Trophoblast cell (in vitro differentiated cells and primary cell): ENCODE measurements at regions not wholly inside any gene's neighbourhood (a gene's known extent, or its start where the extent isn't known, plus 50 kb on each side); places are given as distances from the start of the nearest gene placed in this dataset.

Experiments
- DNase-seq, 2 donors: peaks; one replicate each; pipeline ENCODE4 v3.0.0-alpha.2; 2016
- H2AFZ ChIP-seq: 2 replicates; pipeline ENCODE4 v1.6.1; 2013; ENCODE audit warnings: low read length, moderate library complexity, mild to moderate bottlenecking; ENCODE audit not compliant: insufficient read depth, poor library complexity
- H2AK5ac ChIP-seq: 2 replicates; pipeline ENCODE4 v1.6.1; 2013; ENCODE audit warnings: mild to moderate bottlenecking, low read length
- H2BK120ac ChIP-seq: 2 replicates; pipeline ENCODE4 v1.6.1; 2013; ENCODE audit warnings: low read length, mild to moderate bottlenecking, moderate library complexity; ENCODE audit not compliant: insufficient read depth, poor library complexity
- H2BK12ac ChIP-seq: 2 replicates; pipeline ENCODE4 v1.6.1; 2013; ENCODE audit warnings: mild to moderate bottlenecking, low read length, moderate library complexity
- H2BK5ac ChIP-seq: 2 replicates; pipeline ENCODE4 v1.6.1; 2013; ENCODE audit warnings: low read length, low read depth, moderate library complexity, mild to moderate bottlenecking; ENCODE audit not compliant: poor library complexity
- H3K14ac ChIP-seq: 2 replicates; pipeline ENCODE4 v1.6.1; 2013; ENCODE audit warnings: mild to moderate bottlenecking, low read length
- H3K18ac ChIP-seq: 2 replicates; pipeline ENCODE4 v1.6.1; 2013; ENCODE audit warnings: mild to moderate bottlenecking, low read length
- H3K23ac ChIP-seq: 2 replicates; pipeline ENCODE4 v1.6.1; 2013; ENCODE audit warnings: low read length
- H3K27ac ChIP-seq: 2 replicates; pipeline ENCODE4 v1.5.1; 2013; ENCODE audit warnings: low read depth, mild to moderate bottlenecking, inconsistent platforms, low read length, moderate library complexity
- H3K27me3 ChIP-seq: 2 replicates; pipeline ENCODE4 v1.6.1; 2013; ENCODE audit warnings: inconsistent platforms, mild to moderate bottlenecking, low read length, moderate library complexity; ENCODE audit not compliant: insufficient read depth
- H3K36me3 ChIP-seq, 2 experiments: 1 replicate in 1 of 2; 2 replicates in 1 of 2; pipeline ENCODE4 v1.6.1; 2013; ENCODE audit warnings: low read length in 2 of 2, mild to moderate bottlenecking in 2 of 2, moderate library complexity in 1 of 2; ENCODE audit not compliant: insufficient read depth in 2 of 2, control insufficient read depth in 1 of 2
- H3K4ac ChIP-seq: 2 replicates; pipeline ENCODE4 v1.6.1; 2013; ENCODE audit warnings: low read depth, mild to moderate bottlenecking, low read length, moderate library complexity
- H3K4me1 ChIP-seq, 2 experiments: 1 replicate in 1 of 2; 2 replicates in 1 of 2; pipeline ENCODE4 v1.6.1; 2013; ENCODE audit warnings: low read length in 2 of 2, mild to moderate bottlenecking in 2 of 2, moderate library complexity in 1 of 2; ENCODE audit not compliant: insufficient read depth in 2 of 2, control insufficient read depth in 1 of 2
- H3K4me2 ChIP-seq: 2 replicates; pipeline ENCODE4 v1.6.1; 2013; ENCODE audit warnings: inconsistent platforms, mild to moderate bottlenecking, low read length, moderate library complexity
- H3K4me3 ChIP-seq: 2 replicates; pipeline ENCODE4 v1.5.1; 2013; ENCODE audit warnings: mild to moderate bottlenecking, low read depth, low read length, inconsistent platforms
- H3K79me1 ChIP-seq: one replicate; pipeline ENCODE4 v1.6.1; 2013; ENCODE audit warnings: low read length
- H3K79me2 ChIP-seq: 2 replicates; pipeline ENCODE4 v1.6.1; 2013; ENCODE audit warnings: low read length, mild to moderate bottlenecking; ENCODE audit not compliant: control insufficient read depth, insufficient read depth, poor library complexity
- H3K9ac ChIP-seq: 2 replicates; pipeline ENCODE4 v1.6.1; 2013; ENCODE audit warnings: mild to moderate bottlenecking, low read length
- H3K9me3 ChIP-seq: 2 replicates; pipeline ENCODE4 v1.6.1; 2013; ENCODE audit warnings: low read depth, mild to moderate bottlenecking, control low read depth, inconsistent platforms, low read length; ENCODE audit not compliant: insufficient read depth
- H4K12ac ChIP-seq: 2 replicates; pipeline ENCODE4 v1.6.1; 2013; ENCODE audit warnings: low read depth, mild to moderate bottlenecking, low read length, moderate library complexity
- H4K8ac ChIP-seq: 2 replicates; pipeline ENCODE4 v1.6.1; 2013; ENCODE audit warnings: low read depth, mild to moderate bottlenecking, low read length, moderate library complexity
- H4K91ac ChIP-seq: one replicate; pipeline ENCODE4 v1.6.1; 2013; ENCODE audit warnings: low read depth, mild to moderate bottlenecking, low read length, moderate library complexity
- WGBS: extraction: QIAGEN DNeasy Blood & Tissue Kit; methylation state at CpG from one replicate; pipeline ENCODE4 v1.1.7; 2013; ENCODE audit warnings: missing lambda C conversion rate; ENCODE audit not compliant: insufficient read length, insufficient coverage; ENCODE audit errors: extremely low coverage; 5-methylcytosine and 5-hydroxymethylcytosine counted together

DNA sequence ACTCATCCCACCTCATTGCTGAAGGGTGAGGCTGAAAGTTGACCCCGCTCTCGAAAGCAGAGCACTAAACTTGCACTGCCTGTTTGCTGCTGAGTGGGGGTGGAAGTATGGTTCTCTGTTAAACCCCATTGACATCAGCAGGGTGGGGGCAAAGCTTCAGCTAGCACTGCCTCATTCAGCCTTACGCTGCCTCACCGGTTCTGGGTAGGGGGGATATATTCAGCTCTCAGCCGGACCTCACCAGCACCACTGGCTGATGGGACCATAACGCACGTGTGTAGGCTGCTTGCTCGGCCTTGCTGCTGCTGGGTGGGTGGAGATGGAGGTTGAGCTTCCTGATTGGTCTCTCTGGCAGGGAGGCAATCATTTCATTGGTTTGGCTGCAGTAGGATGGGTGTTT lies 265.7 kb upstream of the RTL1 start:
- no peak overlapping the region for H3K27ac ChIP-seq
- no peak overlapping the region for H3K4me3 ChIP-seq
- no peak for DNase-seq
- H2AK5ac ChIP-seq: no peak overlapping the region
- H3K4me1 ChIP-seq: no peaks in the 10 kb centered on the region
- H3K4me2 ChIP-seq: no peak overlapping the region
- H3K36me3 ChIP-seq: no peaks in the 10 kb centered on the region
- H2AFZ ChIP-seq: no peak overlapping the region
- no peaks in the 10 kb centered on the region for H3K9me3 ChIP-seq
- no peak overlapping the region for H4K91ac ChIP-seq
- no peak overlapping the region for H2BK12ac ChIP-seq
- H2BK120ac ChIP-seq: no peak overlapping the region
- WGBS: no CpG with 5 or more reads among the region's 8 CpGs
- no peaks in the 10 kb centered on the region for H3K79me1 ChIP-seq
- H3K4ac ChIP-seq: no peak overlapping the region
- H4K12ac ChIP-seq: no peak overlapping the region
- no peak overlapping the region for H3K23ac ChIP-seq
- no peak overlapping the region for H2BK5ac ChIP-seq
- H4K8ac ChIP-seq: no peak overlapping the region
- no peak overlapping the region for H3K14ac ChIP-seq
- H3K79me2 ChIP-seq: no peaks in the 10 kb centered on the region
- no peak overlapping the region for H3K18ac ChIP-seq
- H3K9ac ChIP-seq: no peak overlapping the region
- H3K27me3 ChIP-seq: no peaks in the 10 kb centered on the region

DNA sequence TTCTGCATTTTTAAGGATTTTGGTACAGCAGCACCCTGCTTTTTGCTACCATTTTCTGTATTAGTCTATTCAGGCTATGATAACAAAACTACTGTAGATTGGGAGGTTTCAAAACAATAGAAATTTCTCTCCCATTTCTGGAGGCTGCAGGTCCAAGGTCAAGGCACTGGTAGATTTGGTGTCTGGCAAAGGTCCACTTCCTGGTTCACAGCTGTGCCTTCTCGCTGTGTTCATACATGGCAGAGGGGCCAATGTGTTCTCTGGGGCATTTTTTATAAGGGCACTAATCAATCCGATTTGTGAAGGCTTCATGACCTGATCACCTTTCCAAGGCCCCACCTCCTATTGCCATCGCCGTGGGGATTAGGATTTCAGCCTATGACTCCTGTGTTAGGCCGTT lies 268.1 kb upstream of the RTL1 start:
- Histone ChIP-seq H4K12ac (no peak overlapping the region), H3K79me1 (no peaks in the 10 kb centered on the region), H2AFZ (no peak overlapping the region), H3K9me3 (peaks cover 3% of the 10 kb centered on the region), H3K18ac (no peak overlapping the region), H3K79me2 (no peaks in the 10 kb centered on the region), H3K4me3 (no peak overlapping the region), H3K4me2 (no peak overlapping the region), H3K9ac (no peak overlapping the region), H2BK5ac (no peak overlapping the region), H3K23ac (no peak overlapping the region), H3K27me3 (no peaks in the 10 kb centered on the region), H3K14ac (no peak overlapping the region), H3K27ac (no peak overlapping the region), H2BK12ac (no peak overlapping the region), H3K36me3 (no peaks in the 10 kb centered on the region), H4K8ac (no peak overlapping the region), H2BK120ac (no peak overlapping the region), H2AK5ac (no peak overlapping the region), H4K91ac (no peak overlapping the region), H3K4ac (no peak overlapping the region), H3K4me1 (no peaks in the 10 kb centered on the region)
- no CpG with 5 or more reads among the region's 5 CpGs for WGBS
- no peak for DNase-seq

DNA sequence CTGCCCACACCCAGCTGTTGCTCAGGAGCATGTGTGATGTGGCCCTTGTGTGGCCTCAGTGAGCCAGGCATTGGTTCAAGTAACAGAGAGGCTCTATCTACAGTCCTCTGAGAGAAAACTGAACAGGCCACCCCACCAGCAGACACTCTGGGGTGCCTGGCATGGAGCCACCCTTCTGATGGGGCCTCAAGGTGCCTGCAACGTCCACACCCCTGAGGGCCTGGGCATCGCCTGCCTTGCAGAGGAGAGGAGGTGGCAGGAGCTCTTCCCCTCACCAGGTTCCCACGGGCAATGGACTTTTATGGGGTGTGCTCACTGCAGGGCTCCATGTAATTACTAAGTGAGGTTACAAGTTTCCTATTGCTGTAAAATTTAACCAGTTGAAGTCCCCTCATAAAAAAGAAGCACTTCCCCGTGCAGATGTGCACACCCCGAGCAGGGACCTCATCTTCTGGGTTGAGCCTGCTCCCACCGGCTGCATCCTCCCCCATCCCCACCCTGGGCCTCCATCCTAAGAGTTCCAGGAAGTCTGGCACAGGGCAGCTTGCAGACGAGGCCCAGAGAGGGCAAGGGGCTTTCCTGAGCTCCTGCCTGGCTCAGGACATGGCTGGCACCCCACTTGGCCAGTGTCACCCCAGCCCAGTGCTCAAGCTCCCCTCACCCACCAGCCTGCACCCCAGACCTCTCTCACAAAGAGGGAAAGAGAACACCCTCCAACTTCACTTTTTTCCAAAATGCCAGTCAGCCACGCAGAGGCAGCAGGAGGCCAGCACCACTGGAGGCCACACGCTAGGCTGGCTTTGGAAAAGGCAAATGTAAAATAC lies 270.4 kb upstream of the RTL1 start:
- H3K27ac ChIP-seq: no peak overlapping the region
- no CpG with 5 or more reads among the region's 9 CpGs for WGBS
- no peak for DNase-seq
- no peak overlapping the region for H4K91ac ChIP-seq
- H3K4me2 ChIP-seq: no peak overlapping the region
- no peak overlapping the region for H2AK5ac ChIP-seq
- no peak overlapping the region for H3K9ac ChIP-seq
- no peak overlapping the region for H3K14ac ChIP-seq
- H3K18ac ChIP-seq: no peak overlapping the region
- no peak overlapping the region for H2BK12ac ChIP-seq
- H3K4me3 ChIP-seq: no peak overlapping the region
- no peaks in the 10 kb centered on the region for H3K79me2 ChIP-seq
- H3K4me1 ChIP-seq: peaks cover 0 to 5% of the 10 kb centered on the region in 2 experiments
- no peak overlapping the region for H4K8ac ChIP-seq
- no peak overlapping the region for H3K4ac ChIP-seq
- H3K27me3 ChIP-seq: no peaks in the 10 kb centered on the region
- no peak overlapping the region for H2AFZ ChIP-seq
- no peak overlapping the region for H2BK120ac ChIP-seq
- no peak overlapping the region for H3K23ac ChIP-seq
- no peak overlapping the region for H2BK5ac ChIP-seq
- H4K12ac ChIP-seq: no peak overlapping the region
- no peaks in the 10 kb centered on the region for H3K36me3 ChIP-seq
- H3K79me1 ChIP-seq: no peaks in the 10 kb centered on the region
- H3K9me3 ChIP-seq: peaks cover 3% of the 10 kb centered on the region

DNA sequence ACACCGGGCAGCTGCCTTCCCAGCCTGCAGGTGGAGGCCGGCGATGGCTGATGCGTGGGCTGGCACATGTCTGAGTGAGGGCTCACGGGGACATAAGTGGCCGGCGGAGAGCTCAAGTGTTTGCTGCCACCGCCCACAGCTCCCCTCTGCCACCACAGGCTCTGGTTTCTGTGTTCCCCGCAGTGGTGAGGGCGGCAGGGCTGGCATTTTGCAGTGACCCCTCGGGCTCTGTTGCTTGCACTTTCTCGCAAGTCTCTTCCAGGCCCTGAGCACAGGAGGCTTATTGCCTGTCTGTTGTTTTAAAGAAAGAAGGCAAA lies 271.0 kb upstream of the RTL1 start:
- DNase-seq: no peak
- H3K27me3 ChIP-seq: no peaks in the 10 kb centered on the region
- WGBS: no CpG with 5 or more reads among the region's 12 CpGs
- H3K4me1 ChIP-seq: peaks cover 0 to 5% of the 10 kb centered on the region in 2 experiments
- no peak overlapping the region for H3K27ac ChIP-seq
- H3K4me2 ChIP-seq: no peak overlapping the region
- H4K8ac ChIP-seq: no peak overlapping the region
- no peaks in the 10 kb centered on the region for H3K36me3 ChIP-seq
- no peak overlapping the region for H3K4ac ChIP-seq
- no peak overlapping the region for H2AK5ac ChIP-seq
- H3K4me3 ChIP-seq: no peak overlapping the region
- H4K91ac ChIP-seq: no peak overlapping the region
- H3K79me2 ChIP-seq: no peaks in the 10 kb centered on the region
- no peak overlapping the region for H2BK120ac ChIP-seq
- H4K12ac ChIP-seq: no peak overlapping the region
- H3K79me1 ChIP-seq: no peaks in the 10 kb centered on the region
- no peak overlapping the region for H2BK5ac ChIP-seq
- H3K18ac ChIP-seq: no peak overlapping the region
- H3K9ac ChIP-seq: no peak overlapping the region
- H3K23ac ChIP-seq: no peak overlapping the region
- peaks cover 3% of the 10 kb centered on the region for H3K9me3 ChIP-seq
- H3K14ac ChIP-seq: no peak overlapping the region
- H2BK12ac ChIP-seq: no peak overlapping the region
- no peak overlapping the region for H2AFZ ChIP-seq
